Upper lobe of left lung (tissue), 6 donors: ENCODE measurements at regions not wholly inside any gene's neighbourhood (a gene's known extent, or its start where the extent isn't known, plus 50 kb on each side); places are given as distances from the start of the nearest gene placed in this dataset.
A peak's percentile ranks its signal among the peaks of the same experiment; 100 is the strongest.

Experiments used
- ATAC-seq, 2 donors: fragments of 200-7000 bp; cut with Tn5 transposase; one replicate each; pipeline ENCODE4 v1.9.1; 2022; ENCODE audit warnings: mild to moderate bottlenecking in 2 of 2, moderate library complexity in 2 of 2; ENCODE audit not compliant: low FRiP score in 2 of 2
- DNase-seq, 2 donors: peaks; one replicate each; pipeline ENCODE4 v3.0.0-alpha.2; 2019 to 2020
- H3K27ac ChIP-seq, 4 donors: fragments of 200-600 bp; sonication (generic); one replicate each; pipeline ENCODE4 v1.5.1; 2016 to 2019
- H3K27me3 ChIP-seq, 4 donors: fragments of 200-600 bp; sonication (generic); one replicate each; pipeline ENCODE4 v1.5.1; 2017 to 2019
- H3K36me3 ChIP-seq, 4 donors: fragments of 200-600 bp; sonication (generic); one replicate each; pipeline ENCODE4 v1.5.1; 2016 to 2019
- H3K4me1 ChIP-seq, 4 donors: fragments of 200-600 bp; sonication (generic); one replicate each; pipeline ENCODE4 v1.5.1; 2018 to 2019
- H3K4me3 ChIP-seq, 4 donors: fragments of 200-600 bp; sonication (generic); one replicate each; pipeline ENCODE4 v1.5.1; 2017 to 2019; ENCODE audit warnings: mild to moderate bottlenecking in 2 of 4, moderate library complexity in 1 of 4
- H3K9me3 ChIP-seq, 4 donors: fragments of 200-600 bp; sonication (generic); one replicate each; pipeline ENCODE4 v1.5.1; 2018 to 2019
- CTCF ChIP-seq, 6 experiments: fragments of 450-650 bp in 4 of 6; fragments of 200-600 bp in 2 of 6; sonication (generic) in 2 of 6; IDR thresholded peaks; one replicate each; pipeline ENCODE4 v1.5.1; 2016 to 2019; ENCODE audit warnings: antibody characterized with exemption in 6 of 6
- EP300 ChIP-seq, 4 donors: sonication (generic); formaldehyde crosslinking; IDR thresholded peaks; one replicate each; pipeline ENCODE4 v1.5.1; 2017; ENCODE audit warnings: antibody characterized with exemption in 4 of 4, control low read depth in 2 of 4
- POLR2A ChIP-seq, 4 donors: fragments of 450-650 bp; IDR thresholded peaks; one replicate each; pipeline ENCODE4 v1.5.1; 2016 to 2017; ENCODE audit warnings: antibody characterized with exemption in 4 of 4, mild to moderate bottlenecking in 2 of 4
- POLR2AphosphoS5 ChIP-seq, 2 donors: sonication (generic); formaldehyde crosslinking; IDR thresholded peaks; one replicate each; pipeline ENCODE4 v1.5.1; 2017; ENCODE audit warnings: antibody characterized with exemption in 2 of 2
- WGBS, 2 donors: methylation state at CpG; one replicate each; pipeline ENCODE4 v1.1.5; 2017 to 2018; 5-methylcytosine and 5-hydroxymethylcytosine counted together
- donor health status: DM: no; HTN: no; CAD: no; lungs with moderate emphysema.
- donor health status: DM: no; HTN: yes; CAD: no; lungs with severe emphysema.

- Histone ChIP-seq H3K4me1 (no peaks in the 10 kb centered on the region), H3K27me3 (no peaks in the 10 kb centered on the region), H3K27ac (no peak overlapping the region), H3K36me3 (no peaks in the 10 kb centered on the region), H3K4me3 (no peak overlapping the region), H3K9me3 (no peaks in the 10 kb centered on the region)
- no peak for TF ChIP-seq EP300 (IDR thresholded peaks at IDR 0.05)
- no peak for TF ChIP-seq POLR2AphosphoS5 (IDR thresholded peaks at IDR 0.05)
- no peak for TF ChIP-seq POLR2A (IDR thresholded peaks at IDR 0.05)
- TF ChIP-seq CTCF (IDR thresholded peaks at IDR 0.05) = no peak
- WGBS, 2 donors = 97 to 99% methylated on average over 3 of the region's 3 CpGs
- ATAC-seq (no peak), DNase-seq (no peak)
Measured at GRCh38 chr1:60402216-60402615, 328.6 kb upstream of the C1orf87 start.

GRCh38 chr1:60394436-60394835 is 320.9 kb upstream of the C1orf87 start:
- H3K36me3 ChIP-seq = no peaks in the 10 kb centered on the region
- H3K9me3 ChIP-seq = no peaks in the 10 kb centered on the region
- no peak for ATAC-seq
- no peaks in the 10 kb centered on the region for H3K27me3 ChIP-seq
- no peaks in the 10 kb centered on the region for H3K4me1 ChIP-seq
- H3K27ac ChIP-seq = no peak overlapping the region
- TF ChIP-seq POLR2A (IDR thresholded peaks at IDR 0.05) = no peak
- no peak for TF ChIP-seq POLR2AphosphoS5 (IDR thresholded peaks at IDR 0.05)
- TF ChIP-seq CTCF (IDR thresholded peaks at IDR 0.05) = no peak
- TF ChIP-seq EP300 (IDR thresholded peaks at IDR 0.05) = no peak
- 67 to 69% methylated on average over 3 of the region's 3 CpGs for WGBS, 2 donors
- H3K4me3 ChIP-seq = no peak overlapping the region
- DNase-seq = no peak

DNA sequence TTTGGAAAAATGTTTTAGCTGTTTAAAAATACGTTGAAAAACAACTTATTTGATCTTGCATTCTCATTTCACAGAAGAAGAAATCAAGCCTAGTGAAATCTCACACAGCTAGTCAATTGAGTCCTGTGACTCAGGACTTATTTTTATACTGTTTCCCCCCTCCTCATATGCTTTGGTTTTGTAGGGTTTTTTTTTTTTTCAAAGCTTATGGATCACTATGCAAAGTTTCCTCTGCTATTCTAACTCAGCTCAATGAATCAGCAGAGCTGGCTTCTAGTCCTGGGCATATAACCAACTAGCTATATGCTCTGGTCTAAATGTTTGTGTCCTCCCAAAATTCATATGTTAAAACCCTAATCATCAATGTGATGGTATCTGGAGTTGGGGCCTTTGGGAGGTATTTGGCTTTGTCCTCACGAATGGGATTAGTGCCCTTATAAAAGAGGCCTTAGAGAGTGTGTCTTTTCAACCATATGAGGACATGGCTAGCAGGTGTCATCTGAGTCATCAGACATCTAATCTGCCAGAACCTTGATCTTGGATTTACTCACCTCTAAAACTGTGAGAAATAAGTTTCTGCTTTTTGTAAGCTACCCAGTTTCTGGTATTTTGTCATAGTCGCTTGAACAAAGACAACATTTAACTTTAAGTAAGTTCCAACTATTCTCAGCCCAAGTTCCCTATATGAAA is 317.2 kb upstream of the C1orf87 start:
- DNase-seq (no peak), ATAC-seq (no peak)
- Histone ChIP-seq H3K4me3 (no peak overlapping the region), H3K27me3 (no peaks in the 10 kb centered on the region), H3K27ac (no peak overlapping the region), H3K4me1 (no peaks in the 10 kb centered on the region), H3K36me3 (no peaks in the 10 kb centered on the region), H3K9me3 (no peaks in the 10 kb centered on the region)
- 83 to 88% methylated on average over 3 of the region's 3 CpGs for whole genome bisulfite sequencing, 2 donors
- TF ChIP-seq POLR2A (IDR thresholded peaks at IDR 0.05) (no peak), EP300 (IDR thresholded peaks at IDR 0.05) (no peak), CTCF (IDR thresholded peaks at IDR 0.05) (no peak), POLR2AphosphoS5 (IDR thresholded peaks at IDR 0.05) (no peak)

GRCh38 chr1:60388092-60388987 is 314.8 kb upstream of the C1orf87 start:
- ATAC-seq (peak in 1 of 2 donors; percentile 58), DNase-seq (no peak)
- H3K4me3 ChIP-seq = no peak overlapping the region
- TF ChIP-seq CTCF (IDR thresholded peaks at IDR 0.05) (no peak), POLR2A (IDR thresholded peaks at IDR 0.05) (no peak), POLR2AphosphoS5 (IDR thresholded peaks at IDR 0.05) (no peak), EP300 (IDR thresholded peaks at IDR 0.05) (no peak)
- no peaks in the 10 kb centered on the region for H3K9me3 ChIP-seq
- no peak overlapping the region for H3K27ac ChIP-seq
- H3K27me3 ChIP-seq = no peaks in the 10 kb centered on the region
- WGBS, 2 donors = 66 to 75% methylated on average over 7 of the region's 7 CpGs
- no peaks in the 10 kb centered on the region for H3K4me1 ChIP-seq
- no peaks in the 10 kb centered on the region for H3K36me3 ChIP-seq
